Large intestine (tissue), 3 donors: ENCODE measurements at regions not wholly inside any gene's neighbourhood (a gene's known extent, or its start where the extent isn't known, plus 50 kb on each side); places are given as distances from the start of the nearest gene placed in this dataset.
A peak's percentile ranks its signal among the peaks of the same experiment; 100 is the strongest.

Experiments
- DNase-seq, 2 donors: peaks; one replicate each; pipeline versions ENCODE4 v3.0.0 to v3.0.0-alpha.2; 2013
- H3K27ac ChIP-seq: one replicate; pipeline ENCODE4 v1.5.1; 2013; ENCODE audit warnings: low read length
- H3K27me3 ChIP-seq: 2 replicates; pipeline ENCODE4 v1.6.1; 2013; ENCODE audit warnings: low read length; ENCODE audit not compliant: control insufficient read depth, insufficient read depth
- H3K36me3 ChIP-seq: 2 replicates; pipeline ENCODE4 v1.6.1; 2013; ENCODE audit warnings: low read length; ENCODE audit not compliant: control insufficient read depth, insufficient read depth
- H3K4me1 ChIP-seq: one replicate; pipeline ENCODE4 v1.6.1; 2013; ENCODE audit warnings: low read length; ENCODE audit not compliant: control insufficient read depth, insufficient read depth
- H3K4me3 ChIP-seq: one replicate; pipeline ENCODE4 v1.5.1; 2013; ENCODE audit warnings: low read length
- H3K9me3 ChIP-seq: one replicate; pipeline ENCODE4 v1.6.1; 2013; ENCODE audit warnings: mild to moderate bottlenecking, low read depth, low read length, moderate library complexity; ENCODE audit not compliant: control insufficient read depth
- WGBS: methylation state at CpG from one replicate; pipeline ENCODE4 v1.1.5; 2013; ENCODE audit warnings: low lambda C conversion rate; ENCODE audit not compliant: insufficient coverage; 5-methylcytosine and 5-hydroxymethylcytosine counted together

DNA sequence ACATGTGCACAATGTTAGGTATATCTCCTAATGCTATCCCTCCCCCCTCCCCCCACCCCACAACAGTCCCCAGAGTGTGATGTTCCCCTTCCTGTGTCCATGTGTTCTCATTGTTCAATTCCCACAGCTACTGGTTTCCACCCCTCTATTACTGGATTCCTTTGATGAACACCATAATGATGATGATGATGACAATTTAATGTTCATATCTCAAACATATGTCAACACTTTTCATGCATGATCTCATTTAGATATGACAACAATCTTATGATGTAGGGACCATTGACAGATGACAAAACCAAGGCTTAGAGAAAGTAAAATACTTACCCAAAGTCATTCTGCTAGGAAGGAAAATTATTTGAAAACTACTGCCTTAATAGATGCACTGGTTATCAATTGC is 97.6 kb downstream of the TMEM114 start:
- Histone ChIP-seq H3K4me1 (no peaks in the 10 kb centered on the region), H3K36me3 (no peaks in the 10 kb centered on the region), H3K4me3 (no peak overlapping the region), H3K27ac (no peak overlapping the region), H3K27me3 (no peaks in the 10 kb centered on the region), H3K9me3 (no peaks in the 10 kb centered on the region)
- no peak for DNase-seq

DNA sequence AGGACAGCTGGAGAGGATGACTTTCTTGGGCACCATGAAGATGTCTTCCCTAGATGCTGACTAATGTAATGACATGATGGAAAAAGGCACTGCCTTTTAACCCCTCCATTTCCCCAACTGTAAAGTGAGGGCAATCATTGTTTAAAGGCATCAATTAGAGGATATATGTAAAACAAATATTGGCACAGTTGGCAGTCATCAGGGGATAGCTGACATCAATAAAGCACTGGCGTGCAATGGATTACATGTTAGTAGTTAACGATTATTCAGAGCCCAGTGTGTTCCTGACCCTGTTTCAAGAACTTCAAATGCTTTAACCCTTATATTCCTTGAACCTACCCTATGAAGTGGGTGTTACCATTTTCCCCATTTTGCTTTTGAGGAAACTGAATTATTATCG is 100.7 kb downstream of the TMEM114 start:
- H3K36me3 ChIP-seq: no peaks in the 10 kb centered on the region
- peak in 1 of 2 donors; percentile 20 for DNase-seq
- WGBS: 67% methylated on average over 1 of the region's 3 CpGs

DNA sequence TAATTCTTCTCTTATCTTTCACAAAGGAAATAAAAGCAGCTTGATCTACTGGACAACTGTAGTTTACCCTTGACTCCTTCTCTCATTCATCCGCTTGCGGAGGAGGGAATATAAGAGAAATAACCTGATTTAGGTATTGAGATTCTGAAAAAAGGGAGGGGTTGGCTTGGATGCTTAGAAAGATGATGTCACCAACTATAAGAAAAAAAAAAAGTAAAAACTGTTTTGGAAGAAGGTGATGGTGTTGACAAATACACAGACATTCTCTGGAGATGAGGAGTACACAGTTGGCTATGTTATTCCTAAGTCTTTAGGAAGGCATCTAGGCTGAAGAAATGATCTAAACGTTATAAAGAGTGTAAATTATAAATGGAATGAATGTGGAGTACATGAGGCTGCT is 103.3 kb downstream of the TMEM114 start:
- Histone ChIP-seq H3K9me3 (no peaks in the 10 kb centered on the region), H3K36me3 (no peaks in the 10 kb centered on the region), H3K4me3 (no peak overlapping the region), H3K27ac (no peak overlapping the region), H3K4me1 (no peaks in the 10 kb centered on the region), H3K27me3 (no peaks in the 10 kb centered on the region)
- no peak for DNase-seq
- 60% methylated on average over 1 of the region's 3 CpGs for WGBS

More for the DNA sequence above, 100.7 kb downstream of the TMEM114 start:
- no peaks in the 10 kb centered on the region for H3K4me1 ChIP-seq
- H3K9me3 ChIP-seq: no peaks in the 10 kb centered on the region
- no peak overlapping the region for H3K4me3 ChIP-seq
- no peak overlapping the region for H3K27ac ChIP-seq
- H3K27me3 ChIP-seq: no peaks in the 10 kb centered on the region

DNA sequence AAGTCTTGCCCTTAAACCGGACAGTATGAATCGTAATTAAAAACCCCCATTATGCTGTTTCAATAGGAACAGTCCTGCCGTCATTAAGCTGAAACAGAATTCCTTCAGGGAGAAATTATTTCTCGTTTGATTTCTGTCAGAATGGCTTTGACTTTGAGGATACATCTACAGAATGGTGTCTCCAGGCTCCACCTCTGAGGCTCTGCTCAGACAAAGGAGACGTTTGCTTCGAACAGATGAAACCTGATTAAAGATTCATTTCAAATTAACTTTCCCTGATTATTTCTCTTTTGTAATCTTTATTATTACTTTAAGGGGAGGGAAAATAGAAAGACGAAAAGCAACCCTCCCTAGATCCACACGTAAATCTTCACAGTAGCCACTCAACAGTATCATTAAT is 106.9 kb downstream of the TMEM114 start:
- H3K27me3 ChIP-seq: no peaks in the 10 kb centered on the region
- no peak overlapping the region for H3K27ac ChIP-seq
- H3K4me3 ChIP-seq: no peak overlapping the region
- H3K9me3 ChIP-seq: no peaks in the 10 kb centered on the region
- no peak for DNase-seq
- H3K4me1 ChIP-seq: no peaks in the 10 kb centered on the region
- H3K36me3 ChIP-seq: no peaks in the 10 kb centered on the region
- WGBS: 100% methylated on average over 1 of the region's 8 CpGs

DNA sequence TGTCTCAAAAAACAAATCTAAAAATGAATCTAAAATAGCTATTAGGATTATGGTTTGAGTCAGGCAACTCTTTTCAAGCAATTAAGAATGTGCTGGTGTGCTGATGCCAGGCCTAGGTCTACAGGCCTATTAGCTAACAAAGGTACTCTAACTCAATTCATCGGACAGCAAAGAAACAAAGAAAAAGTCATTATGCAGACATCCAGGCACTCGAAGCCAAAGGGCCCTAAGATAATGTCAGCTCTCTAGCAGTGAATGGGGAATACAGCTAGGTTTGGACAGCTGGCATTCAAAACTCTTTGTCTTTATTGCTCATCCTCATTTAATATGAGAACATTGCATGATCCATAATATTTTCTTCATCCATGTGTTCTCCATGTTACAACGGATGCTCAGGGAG is 108.5 kb downstream of the TMEM114 start:
- Histone ChIP-seq H3K4me1 (no peaks in the 10 kb centered on the region), H3K27me3 (no peaks in the 10 kb centered on the region), H3K9me3 (no peaks in the 10 kb centered on the region), H3K36me3 (no peaks in the 10 kb centered on the region), H3K4me3 (no peak overlapping the region), H3K27ac (no peak overlapping the region)
- WGBS: no CpG with 5 or more reads among the region's 3 CpGs
- DNase-seq: no peak

DNA sequence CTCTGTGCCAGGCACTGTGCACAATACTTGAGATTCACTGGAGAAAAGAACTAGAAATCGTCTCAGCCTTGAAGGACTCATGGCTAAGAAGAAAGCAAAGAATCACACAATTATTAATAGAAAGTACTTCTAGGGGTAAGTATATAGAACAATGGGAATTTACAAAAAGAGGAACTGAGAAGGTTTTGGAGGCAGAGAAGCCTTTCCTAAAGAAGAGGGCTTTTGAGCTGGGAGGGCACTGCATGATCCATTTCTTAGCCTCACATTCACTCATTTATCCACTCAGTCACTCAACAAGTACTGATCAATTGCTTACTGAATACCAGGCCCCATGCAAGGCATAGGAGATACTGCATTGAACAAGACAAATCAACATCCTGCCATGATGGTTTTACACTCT is 113.5 kb downstream of the TMEM114 start:
- Histone ChIP-seq H3K27me3 (no peaks in the 10 kb centered on the region), H3K36me3 (no peaks in the 10 kb centered on the region), H3K4me1 (no peaks in the 10 kb centered on the region), H3K4me3 (no peak overlapping the region), H3K9me3 (no peaks in the 10 kb centered on the region), H3K27ac (no peak overlapping the region)
- 100% methylated on average over 1 of the region's 1 CpG for WGBS
- DNase-seq: no peak

DNA sequence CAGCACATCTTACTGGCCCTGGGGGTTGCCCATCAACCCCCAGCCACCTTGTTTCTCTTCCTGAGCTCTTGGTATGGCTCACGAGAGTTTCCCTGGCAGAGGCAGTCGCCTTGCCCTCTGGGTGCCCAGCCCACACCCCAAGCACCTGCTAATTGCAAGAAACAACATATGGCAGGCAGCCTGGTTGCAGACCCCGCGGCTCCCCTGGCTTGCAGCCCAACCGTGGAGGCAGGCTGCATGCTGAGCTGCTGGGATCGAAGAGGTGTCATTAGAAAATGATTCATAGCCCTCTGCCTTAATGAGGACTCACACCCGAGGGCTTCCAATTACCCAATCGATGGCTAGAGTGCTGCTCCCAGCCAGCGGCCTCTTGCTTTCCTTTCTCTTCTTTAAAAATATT is 115.7 kb downstream of the TMEM114 start:
- Histone ChIP-seq H3K4me1 (no peaks in the 10 kb centered on the region), H3K9me3 (no peaks in the 10 kb centered on the region), H3K27me3 (no peaks in the 10 kb centered on the region), H3K27ac (no peak overlapping the region), H3K4me3 (no peak overlapping the region), H3K36me3 (no peaks in the 10 kb centered on the region)
- peak in 1 of 2 donors; percentile 4 for DNase-seq
- WGBS: no CpG with 5 or more reads among the region's 9 CpGs

DNA sequence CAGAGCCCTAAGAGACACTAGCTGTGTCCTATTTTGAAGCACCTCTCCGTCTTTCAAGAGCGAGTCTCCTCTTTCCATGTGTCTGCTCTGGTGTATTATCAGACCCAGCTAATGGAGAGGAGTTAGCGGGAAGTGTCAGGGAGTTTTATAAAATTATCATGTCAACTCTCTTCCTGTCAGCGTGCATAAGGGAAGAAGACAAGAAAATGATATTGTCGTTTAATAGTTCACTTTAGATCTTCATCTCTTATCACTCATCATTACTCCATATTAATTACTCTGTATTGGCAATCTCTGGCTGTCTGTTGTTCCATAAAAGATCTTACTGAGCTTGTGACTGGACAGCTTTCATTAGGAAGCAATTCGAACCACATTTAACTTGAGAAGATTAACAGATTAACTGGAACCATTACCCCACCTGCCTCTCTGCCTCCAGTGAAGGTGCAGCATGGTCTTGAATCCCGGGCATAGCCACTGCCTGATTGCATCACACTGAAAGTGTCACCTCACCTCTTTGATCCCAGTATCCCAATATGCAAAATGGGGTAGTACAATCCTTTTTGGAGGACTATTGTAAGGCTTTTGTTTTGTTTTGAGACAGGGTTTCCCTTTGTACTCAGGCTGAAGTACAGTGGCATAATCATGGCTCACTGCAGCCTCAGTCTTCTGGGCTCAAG is 121.1 kb downstream of the TMEM114 start:
- no peak for DNase-seq
- Histone ChIP-seq H3K27ac (no peak overlapping the region), H3K36me3 (no peaks in the 10 kb centered on the region), H3K4me3 (no peak overlapping the region), H3K4me1 (no peaks in the 10 kb centered on the region), H3K9me3 (no peaks in the 10 kb centered on the region), H3K27me3 (peaks cover 2% of the 10 kb centered on the region)
- no CpG with 5 or more reads among the region's 7 CpGs for WGBS

DNA sequence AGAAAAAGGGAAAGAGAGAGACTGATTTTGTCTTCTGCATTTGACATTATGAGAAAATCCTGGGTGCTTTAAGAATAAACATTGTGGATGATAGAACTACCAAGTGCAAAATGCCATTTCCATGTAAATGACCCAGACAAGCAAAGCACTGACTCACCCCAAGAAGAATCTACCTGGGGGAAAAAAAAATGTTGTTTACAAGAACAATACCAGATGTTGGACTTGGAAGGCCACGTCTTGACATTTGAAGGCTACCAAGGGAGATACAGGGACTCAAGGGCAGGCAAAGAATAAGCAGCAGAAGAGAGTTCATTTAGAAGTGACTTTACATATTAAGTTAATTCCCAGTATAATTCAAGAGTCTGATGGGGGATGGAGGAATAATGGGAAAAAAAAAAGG is 125.3 kb downstream of the TMEM114 start:
- Histone ChIP-seq H3K36me3 (no peaks in the 10 kb centered on the region), H3K4me3 (no peak overlapping the region), H3K27me3 (peaks cover 2% of the 10 kb centered on the region), H3K9me3 (no peaks in the 10 kb centered on the region), H3K4me1 (no peaks in the 10 kb centered on the region), H3K27ac (no peak overlapping the region)
- DNase-seq: no peak
- no CpG with 5 or more reads among the region's 1 CpG for WGBS

DNA sequence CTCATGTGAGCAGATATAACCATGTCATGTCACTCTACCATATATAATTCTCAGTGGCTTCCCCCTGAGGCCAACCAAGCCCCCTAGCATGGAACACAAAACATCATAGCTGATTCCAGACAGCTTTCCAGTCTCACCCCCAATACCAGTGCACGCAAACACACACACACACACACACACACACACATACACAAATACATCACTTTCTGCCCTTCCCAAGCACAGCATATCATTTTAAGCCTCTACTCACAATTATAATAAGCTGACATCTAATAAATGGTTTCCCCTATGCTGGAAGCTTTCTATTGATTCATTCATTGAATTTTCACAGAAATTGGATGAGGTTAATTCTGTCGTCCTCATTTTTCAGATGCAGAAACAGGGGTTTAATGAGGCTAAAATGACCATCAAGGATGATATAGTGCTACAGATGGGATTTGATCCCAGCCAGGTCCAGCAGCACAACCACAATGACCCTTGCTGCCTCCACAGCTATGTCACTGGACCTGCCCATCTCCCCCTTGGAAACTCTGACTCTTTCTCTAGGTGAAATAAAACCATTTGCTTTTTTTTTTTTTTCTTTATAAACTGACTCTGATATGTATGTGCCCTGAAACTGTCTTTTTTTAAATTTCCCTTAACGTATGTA is 131.1 kb downstream of the TMEM114 start:
- no CpG with 5 or more reads among the region's 3 CpGs for WGBS
- Histone ChIP-seq H3K4me1 (no peaks in the 10 kb centered on the region), H3K27ac (no peak overlapping the region), H3K4me3 (no peak overlapping the region), H3K36me3 (no peaks in the 10 kb centered on the region), H3K9me3 (no peaks in the 10 kb centered on the region), H3K27me3 (no peaks in the 10 kb centered on the region)
- DNase-seq: no peak

DNA sequence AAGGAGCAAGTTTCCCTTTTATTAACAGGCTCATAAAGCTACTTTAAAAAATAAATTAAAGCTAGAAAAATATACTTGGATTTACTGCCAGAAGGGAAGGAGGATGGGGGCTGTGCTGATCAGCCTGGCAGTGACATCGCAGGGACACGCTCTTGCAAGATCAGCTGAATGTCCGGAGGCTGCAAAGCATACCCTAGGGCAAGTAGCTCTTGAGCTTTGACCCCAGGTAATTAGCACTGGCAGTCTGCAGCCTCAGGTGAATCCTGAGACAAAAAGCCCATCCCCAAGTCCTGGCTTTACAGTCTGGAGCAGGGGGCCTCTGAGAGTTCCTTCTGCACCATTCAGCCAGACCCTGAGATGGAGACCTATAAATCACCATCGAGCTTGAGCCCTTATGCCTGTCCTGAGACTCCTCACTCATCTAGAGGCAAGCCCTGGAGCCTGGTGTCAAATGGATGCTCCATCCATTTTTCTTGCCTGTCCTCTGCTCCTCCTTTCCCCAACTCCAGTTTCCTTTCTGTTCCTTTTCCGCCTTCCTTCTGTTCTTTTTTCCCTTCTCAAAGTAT is 131.7 kb downstream of the TMEM114 start:
- no peaks in the 10 kb centered on the region for H3K4me1 ChIP-seq
- peak; percentile 32 to 50 for DNase-seq
- no peak overlapping the region for H3K4me3 ChIP-seq
- H3K27me3 ChIP-seq: no peaks in the 10 kb centered on the region
- H3K36me3 ChIP-seq: no peaks in the 10 kb centered on the region
- H3K9me3 ChIP-seq: no peaks in the 10 kb centered on the region
- WGBS: 75% methylated on average over 2 of the region's 5 CpGs
- H3K27ac ChIP-seq: peak overlapping the region; percentile 9
